Kidney (tissue), 13 donors: ENCODE measurements at regions not wholly inside any gene's neighbourhood (a gene's known extent, or its start where the extent isn't known, plus 50 kb on each side); places are given as distances from the start of the nearest gene placed in this dataset.
"Not testable (repeated sequence)": the region's sequence is repeated elsewhere in the genome, so short reads cannot be mapped to it uniquely, and the experiment has no call there.

Experiments used
- DNase-seq, 5 donors: peaks; one replicate each; pipeline ENCODE4 v3.0.0-alpha.2; 2013 to 2020
- FAIRE-seq: peaks from 2 replicates; lab custom pipeline; 2012; peaks lifted over from hg19 to GRCh38; lab: Jason Lieb, UNC
- H3K27ac ChIP-seq, 2 donors: one replicate each; pipeline ENCODE4 v1.7.0; 2013; ENCODE audit warnings: low read depth in 2 of 2, low read length in 2 of 2, inconsistent platforms in 1 of 2
- H3K27me3 ChIP-seq: one replicate; pipeline ENCODE4 v1.7.1; 2013; ENCODE audit warnings: low read length, inconsistent platforms; ENCODE audit not compliant: control insufficient read depth, insufficient read depth
- H3K36me3 ChIP-seq, 3 donors: one replicate each; pipeline versions ENCODE4 v1.7.0 to v1.7.1; 2013; ENCODE audit warnings: low read length in 3 of 3, control low read depth in 1 of 3, inconsistent platforms in 1 of 3; ENCODE audit not compliant: insufficient read depth in 3 of 3, control insufficient read depth in 2 of 3
- H3K4me1 ChIP-seq, 3 donors: one replicate each; pipeline versions ENCODE4 v1.7.0 to v1.7.1; 2013; ENCODE audit warnings: low read length in 3 of 3, inconsistent platforms in 1 of 3, low read depth in 1 of 3; ENCODE audit not compliant: control insufficient read depth in 2 of 3, insufficient read depth in 2 of 3
- H3K4me3 ChIP-seq, 3 donors: one replicate each; pipeline versions ENCODE4 v1.7.0 to v1.8.1; 2013; ENCODE audit warnings: low read length in 3 of 3, control low read depth in 1 of 3, inconsistent platforms in 1 of 3
- H3K9ac ChIP-seq, 3 donors: one replicate each; pipeline versions ENCODE4 v1.7.0 to v1.7.1; 2013; ENCODE audit warnings: low read length in 3 of 3, control low read depth in 1 of 3, inconsistent platforms in 1 of 3
- H3K9me3 ChIP-seq, 3 donors: one replicate each; pipeline versions ENCODE4 v1.7.0 to v1.7.1; 2013; ENCODE audit warnings: low read length in 3 of 3, control low read depth in 1 of 3, inconsistent platforms in 1 of 3; ENCODE audit not compliant: control insufficient read depth in 2 of 3, insufficient read depth in 1 of 3
- CTCF ChIP-seq: IDR thresholded peaks from 3 replicates; pipeline ENCODE4 v1.5.1; 2012; ENCODE audit warnings: mild to moderate bottlenecking, moderate library complexity, borderline replicate concordance; ENCODE audit not compliant: insufficient read depth; ENCODE audit errors: extremely low read depth
- intact Hi-C: fragments of 100-400 bp; cut with DNase I; formaldehyde crosslinking; loops from one replicate; pipeline ENCODE4 v1.11.1; 2022
- donor health status: control.
- donor health status: control.
- donor health status: control.
- donor health status: control.
- donor health status: control.
- donor health status: DM: yes; HTN: yes; CAD: no.
- donor health status: Normal renal cell carcinoma (clear cell type).

GRCh38 chr20:47444584-47444983 is 57.1 kb upstream of the NCOA3 start:
- H3K27ac ChIP-seq: no peak overlapping the region
- no peak overlapping the region for H3K9ac ChIP-seq
- no peaks in the 10 kb centered on the region for H3K9me3 ChIP-seq
- DNase-seq (no peak), FAIRE-seq (no peak)
- no peaks in the 10 kb centered on the region for H3K4me1 ChIP-seq
- H3K4me3 ChIP-seq: no peak overlapping the region
- TF ChIP-seq CTCF: no peak
- H3K36me3 ChIP-seq: no peaks in the 10 kb centered on the region
- H3K27me3 ChIP-seq: no peaks in the 10 kb centered on the region
- intact Hi-C loops: no loop called here

GRCh38 chr20:47445291-47445690 is 56.4 kb upstream of the NCOA3 start:
- H3K4me1 ChIP-seq: no peaks in the 10 kb centered on the region
- FAIRE-seq (no peak), DNase-seq (no peak)
- intact Hi-C loops: no loop called here
- no peak for TF ChIP-seq CTCF
- H3K9ac ChIP-seq: no peak overlapping the region
- H3K27me3 ChIP-seq: no peaks in the 10 kb centered on the region
- no peak overlapping the region for H3K4me3 ChIP-seq
- no peak overlapping the region for H3K27ac ChIP-seq
- no peaks in the 10 kb centered on the region for H3K36me3 ChIP-seq
- no peaks in the 10 kb centered on the region for H3K9me3 ChIP-seq

- H3K4me1 ChIP-seq, intact Hi-C loops, H3K27me3 ChIP-seq, H3K9me3 ChIP-seq, FAIRE-seq, H3K4me3 ChIP-seq, H3K27ac ChIP-seq, H3K9ac ChIP-seq, DNase-seq, H3K36me3 ChIP-seq: not testable (repeated sequence)
These were observed 54.1 kb upstream of the NCOA3 start for GRCh38 chr20:47447350-47448296.

- Histone ChIP-seq H3K27me3 (no peaks in the 10 kb centered on the region), H3K27ac (no peak overlapping the region), H3K4me1 (no peaks in the 10 kb centered on the region), H3K4me3 (no peak overlapping the region), H3K9ac (no peak overlapping the region), H3K36me3 (no peaks in the 10 kb centered on the region), H3K9me3 (no peaks in the 10 kb centered on the region)
- DNase-seq (no peak), FAIRE-seq (no peak)
- intact Hi-C loops: no loop called here
- TF ChIP-seq CTCF: no peak
These were observed 53.3 kb upstream of the NCOA3 start for GRCh38 chr20:47448429-47448828.
